HTR-8/SVneo (cell line): ENCODE measurements at regions not wholly inside any gene's neighbourhood (a gene's known extent, or its start where the extent isn't known, plus 50 kb on each side); places are given as distances from the start of the nearest gene placed in this dataset.

ENCODE experiments used
- DNase-seq: peaks from one replicate; pipeline ENCODE4 v3.0.0; 2011; ENCODE audit warnings: low spot score, mixed read lengths; ENCODE audit not compliant: insufficient read length
- FAIRE-seq: peaks from 2 replicates; lab custom pipeline; 2011; peaks lifted over from hg19 to GRCh38; lab: Jason Lieb, UNC

DNA sequence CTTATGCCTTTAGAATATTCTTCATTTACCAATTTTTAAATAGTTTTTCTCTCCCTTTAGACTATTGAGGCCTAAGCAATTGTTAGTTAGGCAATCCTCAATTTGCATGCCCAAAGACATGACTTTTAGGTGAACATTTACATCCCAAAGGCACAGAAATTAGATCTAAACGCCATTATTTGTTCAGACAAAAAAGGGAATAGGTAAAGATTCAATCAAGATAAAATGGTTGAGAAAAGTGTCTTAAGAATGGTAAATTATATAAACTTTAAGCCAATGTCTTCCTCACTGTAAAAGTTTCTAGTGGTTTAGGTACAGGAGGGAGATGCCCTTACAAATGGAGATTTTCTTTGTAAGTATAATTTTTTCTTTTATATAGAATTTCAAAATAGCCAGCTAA lies 50.2 kb upstream of the MME start:
- FAIRE-seq, result no peak
- DNase-seq, result no peak

DNA sequence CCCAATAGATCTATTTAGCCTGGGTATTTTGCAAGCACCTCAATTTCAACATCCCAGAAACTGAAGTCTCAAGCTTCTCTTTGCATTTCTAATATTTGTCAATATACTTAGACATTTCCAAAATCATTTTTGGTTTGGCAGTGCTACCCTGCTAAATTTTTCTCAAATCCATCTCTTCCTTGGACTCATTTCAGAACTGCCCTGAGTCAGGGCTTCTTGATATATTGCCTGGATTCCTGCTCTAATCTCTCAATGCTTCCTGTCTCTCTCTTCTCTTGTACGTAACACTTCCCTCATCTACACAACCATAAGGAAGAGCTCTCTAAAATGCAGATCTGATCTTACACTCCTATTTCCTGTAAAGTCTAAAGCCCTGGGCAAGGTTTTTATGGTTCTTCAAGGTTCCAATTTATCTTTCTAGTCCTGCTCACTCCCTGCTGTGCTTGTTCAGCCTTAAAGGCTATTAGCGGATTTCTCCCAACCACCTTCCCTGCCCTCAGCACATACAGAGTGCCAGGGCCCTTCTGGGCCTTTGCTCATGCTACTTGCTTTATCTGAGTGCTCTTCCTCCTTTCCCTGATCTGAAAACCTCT lies 53.0 kb upstream of the MME start:
- no peak for DNase-seq
- no peak for FAIRE-seq

DNA sequence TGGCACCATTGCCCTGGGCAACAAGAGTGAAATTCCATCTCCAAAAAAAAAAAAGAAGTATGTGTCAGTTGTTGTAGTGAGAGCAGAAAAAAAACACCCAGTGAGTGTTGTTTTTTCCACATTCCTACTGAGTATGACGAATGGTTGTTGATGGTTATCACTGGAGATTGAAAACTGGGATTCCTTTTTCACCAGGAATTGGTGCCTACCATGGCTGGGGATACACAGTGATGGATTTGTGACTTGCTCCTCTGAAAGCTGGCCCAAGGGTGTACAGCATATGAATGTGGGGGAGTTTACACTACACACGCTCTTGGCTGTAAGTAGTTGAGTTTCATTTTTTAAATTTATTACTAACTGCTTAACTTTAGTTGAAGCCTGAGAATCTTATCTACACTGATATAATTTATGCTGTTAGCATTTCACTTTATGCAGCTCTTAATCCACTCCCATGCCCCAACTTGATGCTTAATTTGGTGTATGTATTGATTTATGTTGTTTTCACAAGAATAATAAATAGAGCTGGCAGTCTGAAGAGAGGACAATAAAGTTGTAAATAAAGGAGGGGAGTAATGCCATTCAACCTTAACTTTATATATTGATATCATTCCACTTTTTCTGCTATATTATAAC lies 56.0 kb upstream of the MME start:
- DNase-seq, result peak; percentile 58
- no peak for FAIRE-seq

DNA sequence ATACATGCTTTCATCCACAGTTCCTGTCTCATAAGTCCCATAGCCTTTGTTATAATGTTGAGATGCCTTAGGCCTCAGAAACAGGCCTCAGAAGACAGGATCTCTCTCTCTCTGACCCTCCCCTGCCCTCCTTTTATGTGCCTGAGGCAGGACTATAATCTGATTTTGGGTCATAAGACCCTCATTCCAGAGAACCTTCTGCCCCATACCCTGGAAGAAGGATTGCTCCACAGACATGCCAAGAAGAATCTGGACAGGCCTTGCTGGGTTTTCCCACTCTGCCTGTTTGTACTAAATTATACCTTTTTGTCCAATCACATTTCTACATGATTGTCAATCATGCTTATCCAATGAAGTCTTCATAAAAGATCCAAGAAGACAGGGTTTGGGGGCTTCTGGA lies 57.2 kb upstream of the MME start:
- DNase-seq (no peak), FAIRE-seq (no peak)

DNA sequence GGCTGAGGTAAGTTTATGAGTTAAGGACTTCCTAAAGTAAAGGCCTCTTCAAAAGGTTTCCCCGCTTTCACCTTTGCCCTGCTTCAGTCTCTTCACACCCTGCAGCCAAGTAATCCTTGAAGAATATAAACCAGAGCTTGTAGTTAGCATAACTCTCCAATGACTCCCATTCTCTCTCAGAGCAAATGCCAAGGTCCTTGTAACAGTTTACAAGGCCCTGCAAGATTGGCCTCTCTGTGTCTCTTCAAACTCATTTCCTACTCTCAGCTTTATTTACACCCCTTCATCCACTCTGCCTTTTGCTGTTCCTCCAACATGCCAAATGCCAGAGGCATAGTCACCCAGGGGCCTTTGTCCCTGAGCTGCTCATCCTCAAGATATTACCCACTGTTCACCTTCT lies 60.5 kb upstream of the MME start:
- no peak for FAIRE-seq
- DNase-seq, result no peak

DNA sequence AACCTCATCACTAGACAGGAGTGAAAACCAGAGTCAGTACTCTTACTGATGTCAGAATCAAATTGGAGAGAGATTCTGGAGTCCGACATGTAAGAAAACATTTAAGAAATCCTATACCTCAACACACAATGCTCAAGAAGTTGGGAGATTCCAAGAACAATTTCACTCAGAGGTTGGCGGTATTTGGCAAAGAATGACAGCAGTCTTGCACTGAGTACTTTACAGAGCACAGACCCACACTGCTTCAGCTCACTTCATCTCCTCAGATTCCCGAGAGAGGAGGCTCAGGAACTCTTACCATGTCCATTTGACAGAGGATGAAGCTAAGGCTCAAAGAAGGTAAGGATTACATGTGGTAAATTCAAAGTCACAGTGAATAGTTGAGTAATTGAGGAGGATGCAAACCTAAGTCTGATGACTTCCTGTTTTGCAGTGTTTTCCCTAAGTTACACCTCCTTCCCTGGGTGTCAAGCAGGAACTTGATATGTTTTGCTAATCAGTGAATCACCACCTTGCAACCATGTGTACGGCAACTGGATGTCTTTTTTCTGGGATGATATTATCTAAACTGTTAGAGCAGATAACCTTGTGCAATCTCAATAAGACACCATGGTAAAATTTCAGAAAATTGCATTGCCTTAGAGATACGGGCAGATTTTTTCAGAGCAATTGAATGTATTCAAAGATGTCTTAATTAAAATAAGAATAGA lies 61.3 kb upstream of the MME start:
- no peak for DNase-seq
- peak; percentile 49 for FAIRE-seq

DNA sequence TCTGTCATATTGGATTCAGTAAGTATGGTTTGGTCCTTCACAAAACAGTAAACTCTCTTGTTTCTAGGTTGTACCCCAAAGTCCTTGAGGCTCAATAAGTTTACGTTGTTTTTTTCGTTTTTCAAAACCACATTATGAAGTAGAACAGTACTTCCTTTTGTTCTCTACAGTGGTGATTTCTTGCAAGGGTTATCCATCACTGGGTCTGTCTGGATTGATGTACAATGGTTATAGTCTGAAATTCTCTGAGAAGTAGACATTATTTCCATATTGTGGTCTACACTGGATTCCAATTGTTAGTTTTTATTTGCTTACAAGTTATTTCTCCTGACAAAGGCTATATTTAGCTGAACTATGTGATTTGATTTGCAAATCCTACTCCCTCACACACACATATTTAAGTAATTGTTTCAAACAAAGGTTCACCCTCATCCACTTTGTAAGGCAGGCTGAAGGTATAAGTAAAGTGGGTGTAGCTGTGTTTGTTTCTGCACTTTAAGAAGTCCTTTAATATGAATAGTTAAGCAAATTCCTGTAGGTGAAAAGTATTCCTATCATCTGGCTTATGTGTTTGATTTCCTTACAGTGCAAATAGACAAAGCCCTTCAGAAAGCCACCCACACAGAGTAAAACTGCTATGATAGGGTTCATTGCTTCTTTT lies 64.2 kb upstream of the MME start:
- no peak for DNase-seq
- FAIRE-seq, result no peak

DNA sequence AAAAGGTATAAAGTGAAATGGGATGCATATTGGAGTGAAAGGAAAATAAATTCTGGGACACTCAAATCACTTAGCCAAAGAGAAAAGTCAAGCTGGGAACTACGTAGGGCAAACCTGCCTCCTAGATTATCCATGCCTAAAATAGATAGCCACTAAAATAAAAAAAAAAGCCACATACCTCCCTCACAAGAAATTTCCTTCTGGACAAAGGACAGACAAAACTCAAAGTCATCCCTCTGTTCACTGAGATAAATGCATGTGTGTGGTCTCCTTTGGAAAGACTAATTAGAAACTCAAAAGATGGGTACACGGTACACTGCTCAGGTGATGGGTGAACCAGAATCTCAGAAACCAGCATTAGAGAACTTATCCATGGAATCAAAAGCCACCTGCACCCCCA lies 65.2 kb upstream of the MME start:
- no peak for FAIRE-seq
- no peak for DNase-seq

DNA sequence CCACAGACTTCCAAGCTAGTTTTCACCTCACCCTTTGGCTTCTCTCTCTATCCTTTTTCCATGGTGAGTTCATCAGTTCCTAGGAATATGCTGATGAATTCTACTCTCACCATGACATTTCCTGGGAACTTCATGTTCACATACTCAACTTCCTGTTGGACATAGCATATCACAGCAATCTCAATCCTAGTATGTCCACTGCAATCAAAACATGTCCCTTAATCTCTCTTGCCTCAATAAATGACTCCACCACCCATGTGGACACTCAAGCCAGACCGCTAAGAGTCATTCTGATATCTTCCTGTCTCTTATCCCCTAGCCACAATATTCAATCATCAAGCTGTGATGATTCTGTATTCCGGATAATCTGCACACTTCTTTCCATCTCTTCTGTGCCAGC lies 66.7 kb upstream of the MME start:
- FAIRE-seq (no peak), DNase-seq (no peak)

DNA sequence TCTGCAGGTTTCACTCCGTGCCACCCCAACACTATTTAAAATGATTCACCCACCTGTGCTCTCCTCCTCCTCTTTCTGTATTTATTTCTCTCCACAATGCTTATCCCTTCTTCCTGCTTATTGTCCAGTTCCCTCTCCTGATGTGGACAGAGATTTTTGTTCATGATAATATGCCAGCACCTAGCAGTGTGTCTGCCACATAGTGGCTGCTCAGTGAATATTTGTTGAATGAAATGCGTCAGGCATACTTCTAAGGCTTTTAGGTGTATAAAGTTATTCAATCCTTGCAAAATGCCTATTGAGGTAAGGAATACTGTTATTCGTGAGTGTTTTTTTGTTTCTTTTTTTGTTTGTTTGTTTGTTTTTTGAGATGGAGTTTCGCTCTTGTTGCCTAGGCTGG lies 67.5 kb upstream of the MME start:
- FAIRE-seq (no peak), DNase-seq (no peak)

DNA sequence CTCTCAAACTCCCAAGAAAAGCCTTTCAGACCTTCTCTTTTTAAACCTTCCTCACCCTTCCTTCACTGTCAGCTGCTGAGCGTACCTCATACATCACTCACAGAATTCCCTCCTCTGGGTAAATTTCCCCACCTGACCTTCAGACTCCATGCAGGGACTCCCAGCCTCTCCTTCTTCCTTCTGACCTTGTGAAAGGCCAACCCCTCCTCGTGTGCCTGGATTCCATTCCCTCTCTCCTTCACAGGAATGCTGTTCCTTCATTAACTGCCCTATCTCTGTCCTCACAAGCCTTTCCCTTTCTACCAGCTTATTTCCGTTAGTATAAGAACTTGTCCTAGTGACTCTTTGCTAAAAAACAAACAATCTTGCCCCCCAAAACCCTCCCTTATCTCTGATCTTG lies 69.7 kb upstream of the MME start:
- DNase-seq, result no peak

DNA sequence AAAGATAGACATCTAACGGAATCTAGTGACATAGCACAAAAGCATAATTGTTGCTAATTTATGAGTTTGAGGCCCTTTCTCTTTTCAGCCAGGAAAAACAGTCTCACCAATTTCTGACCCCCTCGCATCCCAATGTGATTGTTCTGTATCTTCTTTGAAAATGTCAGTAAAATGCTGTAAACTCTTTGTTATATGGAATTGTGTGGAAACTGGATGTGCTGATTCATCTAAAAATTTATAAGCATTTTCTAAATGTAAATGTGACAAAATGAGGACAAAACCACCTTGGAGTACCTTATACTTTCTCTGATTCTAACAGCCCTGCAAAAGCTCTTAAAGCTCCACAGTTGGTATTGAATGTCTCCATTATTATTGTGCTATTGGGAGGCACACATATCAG lies 70.9 kb upstream of the MME start:
- FAIRE-seq (no peak), DNase-seq (no peak)

More for the DNA sequence above, 69.7 kb upstream of the MME start:
- no peak for FAIRE-seq

DNA sequence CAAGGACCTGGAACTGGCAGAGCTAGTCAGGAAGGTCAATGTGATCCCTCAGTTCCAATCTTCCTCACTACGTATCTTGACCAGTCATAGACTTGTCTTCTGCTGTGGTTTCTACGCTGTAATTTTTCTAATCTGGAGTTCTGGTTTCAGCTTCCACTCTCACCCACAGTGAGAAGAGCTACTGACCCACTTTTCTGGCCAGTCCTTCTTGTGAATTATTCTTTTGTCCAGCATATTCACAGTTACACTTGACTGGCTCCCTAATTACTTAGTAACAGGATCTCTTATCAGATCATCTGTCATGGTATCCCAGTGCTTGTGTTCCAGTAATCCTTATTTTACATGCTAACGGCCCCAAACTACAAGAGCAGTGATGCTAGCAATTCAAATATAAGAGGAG lies 72.4 kb upstream of the MME start:
- DNase-seq, result no peak
- FAIRE-seq, result no peak

DNA sequence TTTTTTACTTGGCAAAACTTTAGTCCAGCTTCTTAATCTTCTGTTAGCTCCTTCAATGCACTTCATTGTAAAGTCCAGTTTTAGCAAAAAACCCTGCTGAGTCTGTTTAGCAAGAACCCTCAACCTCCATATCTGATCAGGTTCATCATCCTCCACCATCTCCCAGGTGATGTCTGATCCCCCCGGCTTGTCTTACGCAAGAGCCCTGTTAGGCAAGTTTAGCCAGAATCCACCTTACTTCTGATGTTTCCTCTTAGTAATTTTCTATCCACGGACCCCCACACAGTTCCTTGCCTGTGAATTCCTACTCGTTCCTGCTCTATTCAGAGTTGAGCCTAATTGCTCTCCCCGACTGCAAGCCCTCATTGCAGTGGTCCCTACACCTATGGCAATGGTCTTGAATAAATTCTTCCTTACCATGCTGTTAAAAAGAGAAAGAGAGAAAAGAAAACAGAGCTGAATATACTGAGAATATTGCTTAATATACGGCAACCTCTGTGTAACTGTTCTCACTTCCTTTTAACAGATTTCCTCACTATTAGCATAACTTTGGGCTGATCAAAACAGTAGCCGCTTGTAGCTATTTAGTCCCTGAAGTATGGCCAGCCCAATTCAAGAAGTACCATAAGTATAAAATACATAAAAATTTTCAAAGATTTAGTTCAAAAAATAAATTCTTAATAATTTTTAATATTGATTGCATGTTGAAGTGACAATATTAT lies 78.7 kb upstream of the MME start:
- DNase-seq (no peak), FAIRE-seq (no peak)

DNA sequence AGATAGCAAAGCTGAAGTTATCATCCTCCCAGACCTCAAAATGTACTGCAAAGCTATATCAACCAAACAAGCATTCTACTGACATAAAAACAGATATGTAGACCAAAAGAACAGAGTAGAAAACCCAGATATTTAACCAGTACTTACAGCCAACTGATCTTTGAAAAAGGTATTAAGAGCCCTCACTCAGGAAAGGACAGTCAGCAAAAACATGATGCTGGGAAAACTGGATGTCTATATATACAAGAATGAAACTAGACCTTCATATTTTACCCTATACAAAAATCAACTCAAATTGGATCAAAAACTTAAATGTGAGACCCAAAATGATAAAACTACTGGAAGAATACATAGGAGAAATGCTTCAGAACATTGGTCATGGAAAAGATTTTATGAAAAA lies 87.5 kb upstream of the MME start:
- no peak for DNase-seq
- FAIRE-seq, result no peak

DNA sequence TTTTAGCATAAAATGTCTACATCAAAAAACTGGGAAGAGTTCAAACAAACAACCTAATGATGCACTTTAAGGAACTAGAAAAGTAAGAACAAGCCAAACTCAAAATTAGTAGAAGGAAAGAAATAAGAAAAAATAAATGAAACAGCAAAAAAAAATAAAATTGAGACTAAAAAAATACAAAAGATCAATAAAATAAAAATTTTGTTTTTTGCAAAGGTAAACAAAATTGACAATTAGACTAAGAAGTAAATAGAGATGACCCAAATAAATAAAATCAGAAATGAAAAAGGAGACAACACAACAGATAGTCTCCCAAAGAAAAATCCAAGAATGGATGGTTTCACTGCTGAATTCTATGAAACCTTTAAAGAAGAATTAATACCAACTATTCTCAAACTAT lies 89.6 kb upstream of the MME start:
- FAIRE-seq (no peak), DNase-seq (no peak)

DNA sequence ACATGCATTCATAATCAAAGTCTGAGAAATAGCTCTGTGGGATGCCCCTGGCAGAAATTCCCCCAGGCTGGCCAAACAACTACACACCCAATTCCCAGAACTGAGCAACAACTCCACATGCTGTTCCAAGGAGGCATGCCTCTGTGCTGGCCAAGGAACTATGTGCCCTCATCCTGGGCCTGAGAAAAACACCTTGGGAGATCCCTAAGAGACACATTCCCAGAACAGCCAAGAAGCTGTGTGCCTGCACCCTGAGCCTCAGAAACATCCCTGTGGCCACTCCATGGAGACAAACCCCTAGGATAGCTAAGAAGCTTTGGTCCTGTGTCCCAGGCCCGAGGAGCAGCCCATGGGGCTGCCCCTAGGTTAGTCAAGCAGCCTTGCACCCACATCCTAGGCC lies 92.3 kb upstream of the MME start:
- FAIRE-seq (no peak), DNase-seq (no peak)

DNA sequence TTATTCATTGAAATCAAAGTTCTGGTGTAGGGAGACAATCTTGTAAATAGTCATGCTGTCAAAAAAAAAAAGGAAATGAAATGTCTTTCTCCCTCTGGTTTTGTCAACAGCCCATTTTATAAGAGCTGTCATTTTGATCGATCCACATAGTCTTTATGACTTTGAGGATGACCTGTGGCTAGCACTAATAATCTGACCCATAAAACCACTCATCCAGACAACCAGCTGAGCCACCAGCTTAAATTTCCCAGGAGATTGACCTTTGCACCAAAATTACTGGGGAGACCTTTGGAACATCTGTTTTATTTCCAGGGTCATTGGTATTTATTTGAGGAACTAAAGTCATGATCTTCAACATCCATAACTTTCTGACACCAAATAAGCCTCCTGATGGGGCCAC lies 98.5 kb upstream of the MME start:
- FAIRE-seq (peak; percentile 16), DNase-seq (no peak)

DNA sequence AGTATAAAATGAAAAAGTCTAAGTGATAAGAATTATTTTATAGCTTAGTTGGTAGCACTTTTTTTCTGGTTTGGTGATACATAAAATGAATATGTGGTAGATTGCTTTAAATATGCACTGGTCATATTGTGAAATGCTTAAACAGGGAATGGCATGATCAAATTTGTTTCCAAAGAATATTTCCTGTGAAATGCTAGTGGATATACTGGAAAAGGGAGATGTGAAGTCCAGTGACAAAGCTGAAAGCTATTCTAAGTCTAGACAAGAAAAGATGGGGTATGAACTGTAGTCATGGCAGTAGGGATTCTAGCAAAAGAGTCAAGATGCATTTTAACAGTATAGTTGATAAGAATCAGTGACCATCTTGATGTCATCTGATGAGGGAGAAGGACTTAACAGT lies 98.9 kb upstream of the MME start:
- DNase-seq, result no peak
- peak; percentile 62 for FAIRE-seq

DNA sequence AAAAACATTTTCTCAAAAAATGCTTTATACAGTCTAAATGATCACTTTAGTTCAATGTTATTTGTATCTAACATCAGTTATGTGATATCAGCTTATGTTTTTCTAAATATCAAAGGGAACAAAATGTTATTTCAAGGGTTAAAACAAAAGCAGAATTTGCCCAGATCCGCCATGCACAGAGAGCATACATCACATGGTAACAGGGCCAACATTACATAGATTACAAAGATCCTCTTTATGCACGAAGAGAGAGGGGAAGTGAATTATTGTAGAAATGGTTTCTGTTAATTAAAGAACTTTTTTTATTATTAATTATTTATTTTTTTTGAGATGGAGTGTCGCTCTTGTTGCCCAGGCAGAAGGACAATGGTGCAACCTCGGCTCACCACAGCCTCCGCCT lies 100.8 kb upstream of the MME start:
- DNase-seq, result no peak
- no peak for FAIRE-seq

DNA sequence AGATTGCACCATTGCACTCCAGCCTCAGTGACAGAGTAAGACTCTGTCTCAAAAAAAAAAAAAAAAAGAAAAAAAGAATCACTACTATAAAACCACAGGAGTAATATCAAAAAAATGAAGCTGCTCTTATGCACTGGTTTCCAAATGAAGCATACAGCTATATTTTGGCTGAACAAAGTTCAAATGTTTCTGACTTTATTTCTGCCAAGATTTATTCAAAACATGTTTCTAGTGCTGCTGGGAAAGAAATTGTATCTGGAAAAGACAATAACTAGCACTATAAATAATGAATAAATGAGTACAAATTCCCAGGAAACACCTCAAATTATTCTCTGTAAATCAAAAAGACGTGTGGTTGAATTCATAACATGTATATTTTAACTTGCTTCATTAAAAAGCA lies 102.5 kb upstream of the MME start:
- DNase-seq (no peak), FAIRE-seq (no peak)
